ENCODE measurements at regions not wholly inside any gene's neighbourhood (a gene's known extent, or its start where the extent isn't known, plus 50 kb on each side); places are given as distances from the start of the nearest gene placed in this dataset.

DNA sequence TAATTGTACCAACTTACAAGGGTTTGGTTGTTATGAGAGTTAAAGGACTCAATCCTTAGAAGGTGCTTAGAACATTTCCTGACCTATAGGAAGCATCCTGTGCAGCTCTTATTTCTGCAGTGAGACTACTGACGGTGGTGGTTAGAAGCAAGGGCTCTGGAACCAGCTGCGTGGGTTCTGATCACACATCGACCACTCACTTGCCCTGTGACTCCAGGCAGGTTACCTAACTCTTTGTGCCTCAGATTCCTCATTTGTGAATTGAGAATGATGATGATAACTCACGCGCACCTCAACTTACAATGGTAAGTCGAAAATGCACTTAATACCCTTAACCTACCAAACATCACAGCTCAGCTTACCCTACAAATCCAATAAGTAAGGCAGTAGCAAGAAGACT, 80.7 kb upstream of the SPATA12 start:
- no peak for TF ChIP-seq POLR2A (IDR thresholded peaks at IDR 0.05)
- TF ChIP-seq, protein P1, sequence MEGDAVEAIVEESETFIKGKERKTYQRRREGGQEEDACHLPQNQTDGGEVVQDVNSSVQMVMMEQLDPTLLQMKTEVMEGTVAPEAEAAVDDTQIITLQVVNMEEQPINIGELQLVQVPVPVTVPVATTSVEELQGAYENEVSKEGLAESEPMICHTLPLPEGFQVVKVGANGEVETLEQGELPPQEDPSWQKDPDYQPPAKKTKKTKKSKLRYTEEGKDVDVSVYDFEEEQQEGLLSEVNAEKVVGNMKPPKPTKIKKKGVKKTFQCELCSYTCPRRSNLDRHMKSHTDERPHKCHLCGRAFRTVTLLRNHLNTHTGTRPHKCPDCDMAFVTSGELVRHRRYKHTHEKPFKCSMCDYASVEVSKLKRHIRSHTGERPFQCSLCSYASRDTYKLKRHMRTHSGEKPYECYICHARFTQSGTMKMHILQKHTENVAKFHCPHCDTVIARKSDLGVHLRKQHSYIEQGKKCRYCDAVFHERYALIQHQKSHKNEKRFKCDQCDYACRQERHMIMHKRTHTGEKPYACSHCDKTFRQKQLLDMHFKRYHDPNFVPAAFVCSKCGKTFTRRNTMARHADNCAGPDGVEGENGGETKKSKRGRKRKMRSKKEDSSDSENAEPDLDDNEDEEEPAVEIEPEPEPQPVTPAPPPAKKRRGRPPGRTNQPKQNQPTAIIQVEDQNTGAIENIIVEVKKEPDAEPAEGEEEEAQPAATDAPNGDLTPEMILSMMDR (IDR thresholded peaks at IDR 0.05) = no peak
